ENCODE measurements at regions not wholly inside any gene's neighbourhood (a gene's known extent, or its start where the extent isn't known, plus 50 kb on each side); places are given as distances from the start of the nearest gene placed in this dataset.

DNA sequence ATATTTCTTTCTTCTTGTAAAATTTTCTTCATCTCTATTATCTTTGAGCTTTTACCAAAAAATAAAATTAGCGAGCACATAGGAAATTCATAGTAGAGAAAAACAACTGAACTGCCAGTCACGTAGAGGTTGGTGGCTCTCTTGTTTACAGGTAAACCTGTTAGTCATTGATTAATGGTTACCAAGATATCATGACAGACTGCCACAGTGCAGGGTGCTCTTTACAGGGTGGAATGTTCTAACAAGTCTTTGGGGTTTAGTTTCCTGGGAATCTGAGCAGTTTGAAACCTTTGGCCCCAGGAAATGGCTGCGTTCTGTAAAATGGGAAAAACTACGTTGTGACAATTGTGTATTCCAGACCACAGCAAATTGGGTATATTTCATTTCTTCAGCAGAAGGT is 407.3 kb upstream of the ADARB2 start:
- DNase-seq = no peak

DNA sequence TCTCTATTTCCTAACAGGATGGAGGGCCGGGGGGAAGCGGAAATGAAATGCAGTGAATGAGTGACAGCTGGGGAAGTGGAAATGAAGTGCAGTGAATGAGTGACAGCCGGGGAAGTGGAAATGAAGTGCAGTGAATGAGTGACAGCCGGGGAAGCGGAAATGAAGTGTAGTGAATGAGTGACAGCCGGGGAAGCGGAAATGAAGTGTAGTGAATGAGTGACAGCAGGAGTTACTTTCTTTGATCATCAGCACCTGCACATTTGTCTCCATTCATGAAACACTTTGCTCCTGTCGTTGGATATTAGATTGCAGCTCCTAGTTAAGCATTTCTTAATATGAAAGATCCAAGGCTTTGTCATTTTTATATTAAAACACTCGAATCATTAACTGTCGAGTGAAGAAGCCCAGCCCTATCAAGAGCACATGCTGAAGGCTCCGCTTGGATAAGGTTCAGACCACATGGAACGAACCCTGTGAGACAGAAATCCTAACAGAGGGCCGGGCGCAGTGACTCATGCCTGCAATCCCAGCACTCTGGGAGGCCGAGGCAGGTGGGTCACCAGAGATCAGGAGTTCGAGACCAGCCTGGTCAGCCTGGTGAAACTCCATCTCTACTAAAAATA is 406.0 kb upstream of the ADARB2 start:
- no peak for DNase-seq

DNA sequence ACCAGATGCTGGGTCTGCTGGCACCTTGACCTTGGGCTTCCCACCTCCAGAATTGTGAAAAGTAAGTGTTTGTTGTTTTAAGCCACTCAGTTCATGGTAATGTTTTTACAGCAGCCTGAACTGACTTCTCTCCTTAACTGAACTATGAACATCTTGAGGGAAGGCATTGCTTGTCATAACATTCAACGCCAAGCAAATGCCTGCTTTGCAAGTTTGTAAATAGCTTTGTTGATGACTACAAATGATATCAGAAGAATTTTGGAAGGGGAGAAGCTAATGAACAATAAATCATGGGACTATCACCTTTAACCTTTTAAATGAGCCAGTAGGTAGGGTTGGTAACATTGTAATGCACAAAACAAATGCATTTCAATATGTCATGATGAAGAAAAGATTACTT is 402.4 kb upstream of the ADARB2 start:
- DNase-seq = no peak

DNA sequence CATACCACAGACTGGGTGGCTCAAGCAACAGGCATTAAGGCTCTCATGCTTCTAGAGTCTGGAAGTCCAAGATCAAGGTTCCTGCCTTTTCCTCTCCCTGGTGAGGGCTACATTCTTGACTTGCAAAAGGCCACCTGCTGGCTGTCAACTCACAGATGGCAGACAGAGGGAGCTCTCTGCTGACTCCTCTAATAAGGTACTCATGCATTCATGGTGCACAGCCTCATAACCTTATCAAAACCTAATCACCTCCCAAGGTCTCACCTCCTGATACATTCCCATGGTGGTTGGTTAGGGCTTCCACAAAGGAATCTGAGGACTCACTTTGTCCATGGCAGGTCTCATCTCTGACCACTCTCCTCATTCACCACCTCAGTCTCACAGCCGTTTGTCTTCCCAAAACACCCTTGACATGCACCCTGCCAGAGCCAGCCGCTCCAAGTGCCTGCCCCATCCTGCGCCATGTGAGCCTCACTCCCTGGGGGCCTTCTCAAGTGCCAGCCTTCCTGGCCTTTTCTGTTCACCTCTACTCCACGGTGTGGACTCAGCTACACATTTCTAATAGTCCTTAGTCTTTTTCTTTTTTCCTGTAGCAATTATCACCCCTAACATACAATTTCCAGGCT is 400.3 kb upstream of the ADARB2 start:
- no peak for DNase-seq

GRCh38 chr10:2130705-2131305 is 393.5 kb upstream of the ADARB2 start:
- DNase-seq = no peak

DNA sequence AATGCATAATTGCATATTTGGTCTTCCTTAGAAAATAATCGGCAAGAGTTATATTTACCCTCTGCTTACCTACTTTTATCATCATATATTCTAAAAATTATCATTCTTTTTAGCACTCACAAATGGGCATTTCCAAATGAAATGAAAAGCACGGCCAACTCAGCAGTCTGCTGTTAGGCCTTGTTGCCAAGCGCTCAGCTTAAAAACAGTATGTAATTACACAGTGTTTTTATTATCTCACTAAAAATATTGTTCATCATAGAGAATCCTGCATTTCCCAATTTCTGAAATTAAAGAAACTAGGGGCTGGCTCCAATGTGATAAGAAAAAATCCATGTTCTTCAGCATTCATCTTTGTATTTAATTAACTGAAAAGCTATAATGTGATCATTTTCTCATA is 391.7 kb upstream of the ADARB2 start:
- DNase-seq = no peak

GRCh38 chr10:2124135-2124534 is 386.8 kb upstream of the ADARB2 start:
- no peak for DNase-seq

DNA sequence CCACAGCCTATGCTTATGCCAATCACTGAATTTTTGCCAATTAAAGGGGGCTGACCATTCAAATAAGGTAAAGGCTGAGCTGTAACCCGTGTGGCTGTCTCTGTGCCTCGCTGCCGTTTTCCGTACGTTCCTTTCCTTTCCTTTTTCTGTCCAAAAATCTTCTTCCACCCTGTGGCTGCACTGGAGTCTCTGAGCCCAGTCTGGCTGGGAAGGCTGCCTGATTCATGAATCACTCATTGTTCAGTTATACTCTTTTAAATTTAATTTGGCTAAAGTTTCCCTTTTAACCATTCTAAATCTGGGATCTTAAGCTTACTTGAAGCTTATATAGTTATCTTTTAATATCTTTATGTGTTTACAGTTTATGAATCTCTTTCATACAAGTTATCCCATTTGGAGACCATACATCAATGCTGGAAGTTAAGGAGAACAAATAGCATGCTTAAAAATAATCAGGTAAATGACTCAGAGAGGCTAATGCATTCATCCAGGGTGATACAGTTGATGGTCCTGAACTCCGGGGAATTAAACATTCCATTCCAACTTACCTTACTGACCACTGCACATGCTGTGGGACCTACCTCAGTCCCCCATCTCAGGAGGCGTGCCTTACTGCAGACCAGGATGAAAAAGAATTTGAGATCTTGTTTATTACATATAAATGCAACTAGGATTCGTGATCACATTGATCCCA is 385.3 kb upstream of the ADARB2 start:
- no peak for DNase-seq

DNA sequence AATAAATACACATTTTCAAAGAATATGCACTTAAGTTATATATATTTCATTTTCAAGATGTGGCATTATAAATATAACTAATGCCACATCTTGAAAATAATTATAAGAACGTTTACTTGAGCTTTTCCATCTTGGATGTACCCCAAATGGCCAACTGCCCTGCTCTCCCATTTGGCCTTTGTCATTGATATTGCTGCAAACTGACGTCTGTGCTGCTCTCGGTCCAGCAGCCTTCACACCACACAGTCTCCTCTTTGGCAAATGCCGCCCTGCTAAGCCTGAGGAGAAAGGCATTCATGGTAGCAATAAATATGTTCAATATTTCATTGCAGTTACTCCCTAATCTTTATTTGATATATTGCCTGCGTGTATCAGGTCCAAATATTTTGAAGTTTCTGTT is 384.6 kb upstream of the ADARB2 start:
- DNase-seq = no peak

DNA sequence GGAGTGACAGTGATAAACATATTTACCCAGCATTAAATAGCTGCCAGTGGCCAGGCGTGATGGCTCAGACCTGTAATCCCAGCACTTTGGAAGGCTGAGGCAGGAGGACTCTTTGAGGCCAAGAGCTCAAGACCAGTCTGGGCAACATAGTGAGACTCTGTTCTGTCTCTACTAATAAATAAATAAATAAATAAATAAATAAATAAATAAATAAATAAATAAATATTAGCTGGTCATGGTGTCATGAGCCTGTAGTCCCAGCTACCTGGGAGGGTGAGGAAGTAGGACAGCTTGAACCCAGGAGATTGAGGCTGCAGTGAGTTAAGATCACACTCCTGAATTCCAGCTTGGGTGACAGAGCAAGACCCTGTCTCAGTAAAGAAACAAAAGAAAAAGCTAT is 384.0 kb upstream of the ADARB2 start:
- no peak for DNase-seq

DNA sequence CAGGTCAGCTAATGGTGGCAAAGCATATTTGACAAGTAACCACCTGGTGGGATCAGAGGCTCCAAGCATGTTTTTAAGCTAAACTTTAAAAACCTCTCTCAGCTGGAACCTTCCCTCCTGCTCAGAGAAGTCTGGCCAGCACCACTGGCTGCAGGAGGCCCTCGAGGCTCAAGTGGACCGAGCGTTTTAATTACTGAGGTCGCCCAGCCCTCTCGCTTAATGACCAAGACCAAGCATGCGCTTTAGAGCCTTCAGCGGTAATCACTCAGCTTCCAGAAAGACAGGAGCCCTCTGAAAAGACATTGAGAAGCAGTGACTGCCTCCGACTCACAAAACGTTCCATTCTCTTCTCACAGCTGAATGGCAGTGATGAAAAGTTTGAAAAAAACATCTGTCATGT is 383.4 kb upstream of the ADARB2 start:
- no peak for DNase-seq

- DNase-seq = no peak
These were observed 382.0 kb upstream of the ADARB2 start for GRCh38 chr10:2119316-2119715.

DNA sequence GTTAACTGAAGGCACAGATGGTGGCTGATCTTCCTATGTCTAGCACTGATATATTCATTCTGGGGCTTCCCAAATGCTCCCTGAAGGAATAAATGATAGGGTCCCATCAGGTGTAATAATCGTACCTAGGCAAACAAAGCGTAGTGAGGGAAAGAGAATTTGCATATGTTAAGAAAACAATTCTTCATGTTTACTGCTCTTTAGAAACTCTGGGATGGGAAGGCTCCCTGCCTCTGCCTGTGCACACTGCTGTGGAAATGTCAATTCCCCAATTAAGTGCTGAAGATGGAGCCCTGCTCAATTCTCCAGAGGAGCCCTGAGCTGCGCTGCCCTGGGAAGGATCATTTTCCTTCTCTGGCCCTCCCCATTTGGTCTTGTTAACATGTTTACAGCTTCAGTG is 380.9 kb upstream of the ADARB2 start:
- DNase-seq = no peak

DNA sequence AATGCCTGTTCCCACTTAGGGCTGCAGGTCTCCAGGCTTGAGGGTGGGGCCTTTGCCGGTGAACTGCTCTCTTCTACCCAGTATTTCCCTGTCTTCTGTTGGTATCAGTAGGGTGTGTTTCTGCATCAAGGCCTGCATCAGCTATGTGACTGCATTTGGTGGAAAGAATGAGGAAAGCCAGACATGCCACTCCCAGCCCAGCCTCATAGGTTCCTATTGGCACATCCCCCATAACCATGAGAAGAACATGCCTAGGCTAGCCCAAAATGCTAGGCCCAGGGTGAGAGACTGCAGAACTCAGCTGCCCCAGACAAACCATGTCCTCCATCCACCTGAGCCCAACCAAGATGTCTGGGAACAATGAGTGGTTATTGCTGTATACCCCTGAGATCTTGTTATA is 380.3 kb upstream of the ADARB2 start:
- DNase-seq = no peak

GRCh38 chr10:2111965-2112364 is 374.6 kb upstream of the ADARB2 start:
- DNase-seq = no peak

GRCh38 chr10:2108496-2108895 is 371.2 kb upstream of the ADARB2 start:
- DNase-seq = no peak

DNA sequence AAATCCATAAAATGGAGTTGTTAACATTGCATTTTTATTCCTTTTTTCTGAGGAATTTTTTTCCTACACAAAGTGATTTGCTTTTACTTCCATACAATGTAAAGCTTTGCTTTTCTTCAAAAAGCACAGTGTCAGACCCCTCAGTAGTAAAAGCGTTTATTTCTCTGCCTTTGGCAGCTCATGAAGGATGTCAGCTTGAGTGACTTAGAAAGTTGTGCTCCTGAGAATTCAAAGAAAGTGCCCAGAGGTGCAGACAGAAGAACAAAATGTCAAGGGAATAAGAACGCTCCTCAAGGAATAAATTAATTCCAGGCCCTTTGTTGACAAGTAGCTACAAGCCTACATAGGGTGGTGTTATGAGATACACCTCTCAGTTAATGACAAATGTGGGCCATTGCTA is 369.3 kb upstream of the ADARB2 start:
- DNase-seq = no peak

DNA sequence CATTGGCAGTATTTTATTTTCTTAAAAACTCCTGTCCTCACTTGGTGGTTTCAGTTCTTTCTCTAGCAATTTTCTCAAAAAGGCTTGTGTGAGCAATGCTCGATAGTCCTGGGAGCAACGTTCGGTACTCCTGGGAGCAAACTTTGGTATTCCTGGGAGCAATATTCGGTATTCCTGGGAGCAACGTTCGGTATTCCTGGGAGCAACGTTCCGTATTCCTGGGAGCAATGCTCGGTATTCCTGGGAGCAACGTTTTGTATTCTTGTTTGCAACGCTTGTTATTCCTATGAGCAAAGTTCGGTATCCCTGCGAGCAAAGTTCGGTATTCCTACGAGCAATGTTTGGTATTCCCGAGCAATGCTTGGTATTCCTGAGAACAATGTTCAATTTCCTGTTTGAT is 362.0 kb upstream of the ADARB2 start:
- DNase-seq = no peak

DNA sequence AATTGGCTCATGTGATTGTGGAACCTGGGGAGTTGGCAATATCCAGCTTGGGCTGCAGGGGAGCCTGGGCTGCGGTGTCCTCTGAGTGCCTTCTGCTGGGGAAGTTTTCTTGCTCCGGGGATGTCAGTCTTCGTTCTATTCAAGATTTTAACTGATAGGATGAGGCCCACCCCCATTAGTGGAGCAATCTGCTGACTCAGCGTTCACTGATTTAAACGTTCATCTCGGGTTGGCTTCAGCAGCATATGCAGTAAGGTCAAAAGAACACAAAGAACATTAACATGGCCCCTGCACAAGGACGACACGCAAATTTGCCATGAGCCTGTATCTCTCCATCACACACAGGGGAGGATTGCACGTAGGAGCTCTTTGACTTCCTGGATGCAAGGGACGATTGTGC is 360.6 kb upstream of the ADARB2 start:
- DNase-seq = no peak

DNA sequence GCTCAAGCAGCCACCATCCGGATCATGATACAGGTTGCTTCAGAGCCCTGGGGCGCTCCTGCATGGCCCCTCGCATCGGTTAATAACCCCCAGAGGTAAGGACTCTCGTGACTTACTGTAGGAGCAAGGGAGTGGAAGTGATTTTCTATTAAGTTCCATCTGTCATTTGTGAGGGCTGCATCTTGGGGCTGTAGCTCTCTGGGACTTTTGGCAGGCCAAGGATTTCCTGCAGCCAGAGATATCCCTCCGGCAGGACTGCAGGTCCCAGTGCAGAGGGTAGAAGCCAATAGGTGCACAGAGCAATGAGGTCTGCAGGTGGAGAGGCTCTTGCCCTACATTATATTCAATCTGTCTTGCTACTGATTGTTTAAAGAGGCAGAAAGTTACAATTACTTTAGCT is 356.8 kb upstream of the ADARB2 start:
- DNase-seq = no peak

DNA sequence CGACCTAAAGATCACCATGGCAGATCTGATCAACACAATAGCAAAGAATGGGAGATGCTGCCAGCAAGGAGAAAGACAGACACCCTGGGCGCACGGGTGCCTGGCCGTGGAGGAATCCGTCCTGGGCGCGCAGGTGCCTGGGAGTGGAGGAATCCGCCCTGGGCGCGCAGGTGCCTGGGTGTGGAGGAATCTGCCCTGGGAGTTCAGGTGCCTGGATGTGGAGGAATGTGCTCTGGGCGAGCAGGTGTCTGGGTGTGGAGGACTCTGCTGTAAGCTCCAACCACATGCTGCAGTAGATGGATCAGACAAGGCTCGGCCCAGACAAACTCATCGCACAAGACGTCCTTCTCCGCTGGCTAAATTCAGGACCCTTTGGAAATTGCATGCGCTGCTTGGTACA is 346.3 kb upstream of the ADARB2 start:
- no peak for DNase-seq

DNA sequence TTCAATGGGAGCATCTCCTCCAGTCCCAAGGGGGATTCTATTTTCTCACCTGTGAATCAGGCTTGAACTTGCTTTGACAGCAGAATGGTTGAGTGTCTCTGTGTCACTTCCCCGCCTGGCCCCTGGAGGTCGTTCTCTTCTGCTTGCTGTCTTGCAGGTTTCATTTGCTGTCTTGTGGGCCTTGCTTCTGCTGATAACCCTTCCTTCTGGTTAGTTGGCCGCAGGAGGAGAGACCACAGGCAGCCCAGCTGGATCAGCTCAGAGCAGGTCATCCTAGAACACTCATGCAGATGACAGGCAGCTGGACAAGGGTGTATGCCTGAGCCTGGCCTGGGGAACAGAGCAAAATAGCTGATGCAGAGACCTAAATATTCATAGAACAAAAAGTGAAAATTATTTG is 344.2 kb upstream of the ADARB2 start:
- no peak for DNase-seq

GRCh38 chr10:2079603-2080078 is 342.3 kb upstream of the ADARB2 start:
- DNase-seq = no peak

DNA sequence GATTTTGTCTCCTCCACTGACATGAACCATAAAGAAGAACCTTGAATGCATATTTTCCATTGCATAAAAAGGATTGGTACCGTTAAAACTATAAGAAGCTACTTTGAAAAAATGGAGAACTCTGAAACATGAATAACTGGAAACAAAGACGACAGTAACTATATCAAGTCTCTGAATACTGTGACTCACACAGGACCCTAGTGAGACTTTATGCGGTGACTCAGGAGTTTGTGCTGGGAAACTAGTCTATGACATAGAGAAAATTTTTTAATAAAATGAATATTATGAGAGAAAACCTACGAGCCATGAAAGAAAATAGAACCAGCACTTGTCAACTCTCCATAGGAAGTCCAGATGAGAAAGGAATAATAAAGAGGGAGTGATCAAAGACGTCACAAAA is 339.9 kb upstream of the ADARB2 start:
- DNase-seq = no peak
